ENCODE measurements at regions not wholly inside any gene's neighbourhood (a gene's known extent, or its start where the extent isn't known, plus 50 kb on each side); places are given as distances from the start of the nearest gene placed in this dataset.

DNA sequence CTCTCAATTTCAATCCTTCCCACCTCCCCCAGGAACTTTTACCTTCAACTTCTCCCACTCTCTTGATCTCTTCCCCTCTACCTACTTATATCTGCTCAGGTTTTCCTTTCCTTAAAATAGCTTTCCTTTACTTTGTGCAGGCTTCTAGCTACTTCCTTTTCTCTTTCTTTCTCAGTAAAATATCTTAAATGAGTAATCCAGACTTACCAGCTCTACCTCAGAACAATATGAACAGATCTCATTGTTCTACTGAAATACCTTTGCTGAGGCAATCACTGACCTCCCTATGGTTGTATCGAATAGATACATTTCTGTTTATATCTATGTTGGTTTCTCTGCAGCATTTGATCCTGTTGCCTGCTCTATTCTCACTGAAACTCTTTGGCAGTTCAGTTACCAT is 86.7 kb upstream of the WDR44 start:
- TF ChIP-seq CTCF (IDR thresholded peaks at IDR 0.05) (no peak), POLR2A (IDR thresholded peaks at IDR 0.05) (no peak)
